Astrocyte (in vitro differentiated cells and primary cell): ENCODE measurements at regions not wholly inside any gene's neighbourhood (a gene's known extent, or its start where the extent isn't known, plus 50 kb on each side); places are given as distances from the start of the nearest gene placed in this dataset.

Source experiments
- CTCF ChIP-seq: IDR thresholded peaks from 2 replicates; pipeline ENCODE4 v1.5.1; 2011; ENCODE audit warnings: low read depth, mild to moderate bottlenecking, inconsistent platforms, low read length, moderate library complexity; ENCODE audit not compliant: insufficient read depth
- EZH2 ChIP-seq: IDR thresholded peaks from 2 replicates; pipeline ENCODE4 v1.6.1; 2012; ENCODE audit warnings: mild to moderate bottlenecking, low read length, inconsistent platforms; ENCODE audit not compliant: insufficient read depth

GRCh38 chr7:41446606-41447449 lies 256.1 kb downstream of the INHBA start:
- TF ChIP-seq CTCF (no peak), EZH2 (no peak)
